ENCODE measurements at regions not wholly inside any gene's neighbourhood (a gene's known extent, or its start where the extent isn't known, plus 50 kb on each side); places are given as distances from the start of the nearest gene placed in this dataset.

DNA sequence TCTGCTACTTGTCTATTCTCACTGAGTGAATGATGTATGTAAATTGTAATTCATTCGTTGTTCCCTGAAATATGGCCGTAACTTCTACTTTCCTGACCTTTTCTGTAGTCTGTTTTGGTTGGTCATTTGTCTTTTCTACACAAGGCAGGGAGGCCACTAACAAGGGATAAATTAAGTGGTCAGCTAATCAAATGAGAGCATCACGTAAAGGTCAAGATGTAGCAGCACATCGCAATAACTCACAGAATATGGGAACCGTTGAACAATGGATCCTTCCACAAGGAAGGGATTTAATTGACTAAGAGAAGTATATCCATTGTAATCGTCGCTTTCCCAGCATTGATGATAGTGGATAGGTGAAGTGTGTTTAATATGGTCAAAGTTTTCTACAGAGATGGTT is 171.1 kb downstream of the DMRT2 start:
- TF ChIP-seq RAD21 (IDR thresholded peaks at IDR 0.05; ENCODE audit: low read depth) (no peak), SP1 (IDR thresholded peaks at IDR 0.05; ENCODE audit: low read depth) (no peak), POLR2AphosphoS5 (IDR thresholded peaks at IDR 0.05; ENCODE audit: low read depth, low read length) (no peak), CTCF (IDR thresholded peaks at IDR 0.05 in 2 of 3, conservative IDR thresholded peaks at IDR 0.05 in 1 of 3; ENCODE audit: borderline replicate concordance in 1 of 3, insufficient read depth in 1 of 3, low read depth in 2 of 3, low read length in 2 of 3) (no peak), EZH2 (IDR thresholded peaks at IDR 0.05) (no peak), EZH2phosphoT487 (IDR thresholded peaks at IDR 0.05; ENCODE audit: borderline replicate concordance) (no peak), JUND (IDR thresholded peaks at IDR 0.05) (no peak), POLR2A (IDR thresholded peaks at IDR 0.05; ENCODE audit: borderline replicate concordance, extremely low read depth, insufficient read depth, insufficient read length) (no peak), MAX (IDR thresholded peaks at IDR 0.05) (no peak), SRF (IDR thresholded peaks at IDR 0.05; ENCODE audit: low read depth) (no peak), FOSL1 (IDR thresholded peaks at IDR 0.05; ENCODE audit: low read depth) (no peak), ZFX (IDR thresholded peaks at IDR 0.05) (no peak)
- TF ChIP-seq, protein P1, sequence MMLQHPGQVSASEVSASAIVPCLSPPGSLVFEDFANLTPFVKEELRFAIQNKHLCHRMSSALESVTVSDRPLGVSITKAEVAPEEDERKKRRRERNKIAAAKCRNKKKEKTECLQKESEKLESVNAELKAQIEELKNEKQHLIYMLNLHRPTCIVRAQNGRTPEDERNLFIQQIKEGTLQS (IDR thresholded peaks at IDR 0.05): no peak
- TF ChIP-seq, protein P2, sequence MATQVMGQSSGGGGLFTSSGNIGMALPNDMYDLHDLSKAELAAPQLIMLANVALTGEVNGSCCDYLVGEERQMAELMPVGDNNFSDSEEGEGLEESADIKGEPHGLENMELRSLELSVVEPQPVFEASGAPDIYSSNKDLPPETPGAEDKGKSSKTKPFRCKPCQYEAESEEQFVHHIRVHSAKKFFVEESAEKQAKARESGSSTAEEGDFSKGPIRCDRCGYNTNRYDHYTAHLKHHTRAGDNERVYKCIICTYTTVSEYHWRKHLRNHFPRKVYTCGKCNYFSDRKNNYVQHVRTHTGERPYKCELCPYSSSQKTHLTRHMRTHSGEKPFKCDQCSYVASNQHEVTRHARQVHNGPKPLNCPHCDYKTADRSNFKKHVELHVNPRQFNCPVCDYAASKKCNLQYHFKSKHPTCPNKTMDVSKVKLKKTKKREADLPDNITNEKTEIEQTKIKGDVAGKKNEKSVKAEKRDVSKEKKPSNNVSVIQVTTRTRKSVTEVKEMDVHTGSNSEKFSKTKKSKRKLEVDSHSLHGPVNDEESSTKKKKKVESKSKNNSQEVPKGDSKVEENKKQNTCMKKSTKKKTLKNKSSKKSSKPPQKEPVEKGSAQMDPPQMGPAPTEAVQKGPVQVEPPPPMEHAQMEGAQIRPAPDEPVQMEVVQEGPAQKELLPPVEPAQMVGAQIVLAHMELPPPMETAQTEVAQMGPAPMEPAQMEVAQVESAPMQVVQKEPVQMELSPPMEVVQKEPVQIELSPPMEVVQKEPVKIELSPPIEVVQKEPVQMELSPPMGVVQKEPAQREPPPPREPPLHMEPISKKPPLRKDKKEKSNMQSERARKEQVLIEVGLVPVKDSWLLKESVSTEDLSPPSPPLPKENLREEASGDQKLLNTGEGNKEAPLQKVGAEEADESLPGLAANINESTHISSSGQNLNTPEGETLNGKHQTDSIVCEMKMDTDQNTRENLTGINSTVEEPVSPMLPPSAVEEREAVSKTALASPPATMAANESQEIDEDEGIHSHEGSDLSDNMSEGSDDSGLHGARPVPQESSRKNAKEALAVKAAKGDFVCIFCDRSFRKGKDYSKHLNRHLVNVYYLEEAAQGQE (IDR thresholded peaks at IDR 0.05; ENCODE audit: low read depth): no peak

Measured in HCT116 (cell line).